GM12875 (cell line): ENCODE measurements at regions not wholly inside any gene's neighbourhood (a gene's known extent, or its start where the extent isn't known, plus 50 kb on each side); places are given as distances from the start of the nearest gene placed in this dataset.

ENCODE experiments used
- H3K4me3 ChIP-seq: one replicate; pipeline ENCODE4 v1.5.1; 2011; ENCODE audit warnings: low read depth, low read length, control low read depth
- CTCF ChIP-seq: IDR thresholded peaks from 2 replicates; pipeline ENCODE4 v1.5.1; 2011; ENCODE audit warnings: low read depth, mild to moderate bottlenecking, control low read depth, inconsistent platforms, low read length, moderate library complexity, borderline replicate concordance; ENCODE audit not compliant: insufficient read depth

GRCh38 chr15:53437985-53438841 lies 321.2 kb downstream of the WDR72 start:
- no peak for TF ChIP-seq CTCF
- H3K4me3 ChIP-seq = no peak overlapping the region

- TF ChIP-seq CTCF = no peak
Measured at GRCh38 chr15:53437366-53437765, 322.1 kb downstream of the WDR72 start.

GRCh38 chr15:53434174-53434678 lies 325.2 kb downstream of the WDR72 start:
- no peak overlapping the region for H3K4me3 ChIP-seq
- TF ChIP-seq CTCF = no peak

More at GRCh38 chr15:53437366-53437765, 322.1 kb downstream of the WDR72 start:
- no peak overlapping the region for H3K4me3 ChIP-seq

DNA sequence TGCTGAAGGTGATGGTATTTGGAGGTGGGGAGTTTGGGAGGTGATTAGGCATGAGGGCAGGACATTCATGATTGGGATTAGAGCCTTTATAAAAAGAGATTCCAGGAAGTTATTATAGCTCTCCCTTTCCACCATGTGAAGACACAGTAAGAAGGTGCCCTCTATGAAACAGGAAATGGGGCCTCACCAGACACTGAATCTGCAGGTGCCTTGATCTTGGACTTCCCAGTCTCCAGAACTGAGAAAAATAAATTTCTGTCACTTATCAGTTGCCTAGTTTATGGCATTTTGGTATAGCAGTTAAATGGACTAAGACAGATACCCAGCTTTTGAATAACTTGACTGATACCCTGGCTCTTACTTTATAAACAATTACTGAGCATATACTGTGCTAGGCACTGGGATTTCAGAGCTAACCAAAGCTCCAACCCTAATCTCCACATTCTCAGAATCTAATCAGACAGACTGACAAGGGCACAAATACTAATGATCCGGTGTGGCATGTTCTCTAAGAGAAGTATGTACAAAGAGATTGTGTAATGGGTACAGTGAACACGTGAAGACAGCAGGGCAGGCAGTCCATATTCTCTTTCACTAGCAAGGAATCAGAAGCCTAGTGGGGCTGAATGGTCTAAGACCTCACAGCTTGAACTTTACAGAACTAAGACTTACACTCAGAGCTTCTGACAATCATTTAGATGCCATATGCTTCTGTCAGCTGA lies 343.1 kb downstream of the WDR72 start:
- no peak overlapping the region for H3K4me3 ChIP-seq

DNA sequence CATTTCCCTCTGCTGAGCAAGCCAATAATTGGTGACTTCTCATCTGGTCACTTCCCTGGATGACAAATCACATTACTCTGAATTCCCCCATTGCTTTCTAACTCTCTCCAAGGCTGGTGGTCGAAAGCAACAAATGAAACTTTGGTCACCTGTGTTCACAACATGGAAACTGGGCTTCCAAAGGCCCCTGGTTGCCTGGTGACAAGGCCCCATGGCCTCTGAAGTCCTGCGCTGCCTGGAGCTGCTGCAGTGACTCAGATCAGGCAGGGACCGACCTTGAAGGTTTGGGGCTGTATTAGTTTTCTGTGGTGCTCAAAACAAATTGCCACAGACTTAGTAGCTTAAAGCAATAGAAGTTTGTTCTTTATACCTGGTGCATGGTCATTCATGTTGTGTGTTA lies 345.3 kb downstream of the WDR72 start:
- TF ChIP-seq CTCF = no peak
- H3K4me3 ChIP-seq = no peak overlapping the region

More for the DNA sequence above, 343.1 kb downstream of the WDR72 start:
- no peak for TF ChIP-seq CTCF

DNA sequence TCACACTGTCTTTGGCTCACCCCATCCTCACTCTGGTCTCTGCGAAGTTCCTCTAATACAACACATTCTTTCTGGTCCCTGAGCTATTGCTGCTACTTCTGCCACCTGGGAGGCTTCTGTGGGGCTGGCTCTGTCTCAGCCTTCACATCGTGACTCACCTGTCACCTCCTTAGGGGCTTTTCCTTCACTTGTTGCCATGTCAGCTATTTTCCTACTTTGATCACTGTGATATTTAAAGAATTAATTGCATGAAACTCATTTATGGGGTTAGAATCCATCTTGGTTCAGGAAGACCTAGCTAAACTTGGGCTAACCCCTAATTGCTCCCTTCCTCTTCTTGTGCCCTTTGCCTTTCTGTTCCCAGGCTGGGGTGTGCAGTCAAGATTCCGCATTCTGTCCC lies 346.9 kb downstream of the WDR72 start:
- no peak overlapping the region for H3K4me3 ChIP-seq
- TF ChIP-seq CTCF = no peak
